IMR-90 (cell line): ENCODE measurements at regions not wholly inside any gene's neighbourhood (a gene's known extent, or its start where the extent isn't known, plus 50 kb on each side); places are given as distances from the start of the nearest gene placed in this dataset.

Experiments
- ATAC-seq: fragments of 200-7000 bp; cut with Tn5 transposase; 2 replicates; pipeline ENCODE4 v1.9.1; 2020; ENCODE audit warnings: low read depth, mild to moderate bottlenecking, moderate library complexity
- BruUV-seq: library from RNA; stranded (reverse); fragments of 400-500 nt; replicated peaks from 2 replicates; lab custom pipeline; 2021; lab: Mats Ljungman, UMichigan
- CTCF ChIA-PET: fragments of 300-600 bp; formaldehyde crosslinking; extraction: SDS; loops from one replicate; lab custom pipeline; 2021; ENCODE audit warnings: antibody characterized with exemption; lab: Yijun Ruan, JAX
- POLR2A ChIA-PET: fragments of 300-600 bp; sonication (Branson Sonifier 250); formaldehyde crosslinking; loops from one replicate; lab custom pipeline; 2022; ENCODE audit warnings: antibody characterized with exemption; ENCODE audit not compliant: unreplicated experiment; lab: Charles Lee
- DNase-seq: peaks from one replicate; pipeline ENCODE4 v3.0.0; 2013
- H2AFZ ChIP-seq: replicated peaks from 2 replicates; pipeline ENCODE3; 2013; ENCODE audit warnings: low read length, mild to moderate bottlenecking; ENCODE audit not compliant: poor library complexity
- H2AK5ac ChIP-seq: 2 replicates; pipeline ENCODE4 v1.6.1; 2013; ENCODE audit warnings: low read depth, low read length, inconsistent platforms
- H2AK9ac ChIP-seq: replicated peaks from 2 replicates; pipeline ENCODE3; 2013; ENCODE audit warnings: mild to moderate bottlenecking, low read depth, low read length, moderate library complexity; ENCODE audit not compliant: poor library complexity
- H2BK120ac ChIP-seq: 2 replicates; pipeline ENCODE4 v1.6.1; 2013; ENCODE audit warnings: low read depth, low read length, inconsistent platforms
- H2BK15ac ChIP-seq: 3 replicates; pipeline ENCODE4 v1.6.1; 2013; ENCODE audit warnings: low read depth, low read length, inconsistent platforms
- H2BK20ac ChIP-seq: 2 replicates; pipeline ENCODE4 v1.6.1; 2013; ENCODE audit warnings: low read depth, mild to moderate bottlenecking, inconsistent platforms, low read length, moderate library complexity
- H2BK5ac ChIP-seq: 2 replicates; pipeline ENCODE4 v1.6.1; 2013; ENCODE audit warnings: mild to moderate bottlenecking, low read depth, low read length, inconsistent platforms; ENCODE audit not compliant: poor library complexity, severe bottlenecking
- H3K14ac ChIP-seq: replicated peaks from 2 replicates; pipeline ENCODE4 v1.6.1; 2013; ENCODE audit warnings: low read depth, low read length, inconsistent platforms
- H3K18ac ChIP-seq: 2 replicates; pipeline ENCODE4 v1.6.1; 2013; ENCODE audit warnings: low read depth, low read length, control low read depth
- H3K23ac ChIP-seq: 2 replicates; pipeline ENCODE4 v1.6.1; 2013; ENCODE audit warnings: low read depth, low read length, inconsistent platforms
- H3K27ac ChIP-seq: 2 replicates; pipeline ENCODE4 v1.5.1; 2013; ENCODE audit warnings: mild to moderate bottlenecking, control low read depth, low read length; ENCODE audit not compliant: insufficient read depth
- H3K27me3 ChIP-seq: 2 replicates; pipeline ENCODE4 v1.6.1; 2013; ENCODE audit warnings: low read length; ENCODE audit not compliant: control insufficient read depth, insufficient read depth
- H3K36me3 ChIP-seq: 2 replicates; pipeline ENCODE4 v1.6.1; 2013; ENCODE audit warnings: low read length, mixed read lengths; ENCODE audit not compliant: control insufficient read depth, insufficient read depth
- H3K4ac ChIP-seq: 2 replicates; pipeline ENCODE4 v1.6.1; 2013; ENCODE audit warnings: low read depth, low read length, inconsistent platforms
- H3K4me1 ChIP-seq: 2 replicates; pipeline ENCODE4 v1.6.1; 2013; ENCODE audit warnings: low read length, mixed read lengths; ENCODE audit not compliant: control insufficient read depth, insufficient read depth
- H3K4me2 ChIP-seq: 2 replicates; pipeline ENCODE4 v1.6.1; 2013; ENCODE audit warnings: low read depth, mild to moderate bottlenecking, control low read depth, low read length, moderate library complexity
- H3K4me3 ChIP-seq: 2 replicates; pipeline ENCODE4 v1.5.1; 2013; ENCODE audit warnings: low read depth, mild to moderate bottlenecking, control low read depth, low read length, moderate library complexity; ENCODE audit not compliant: insufficient read depth
- H3K56ac ChIP-seq: 2 replicates; pipeline ENCODE4 v1.6.1; 2013; ENCODE audit warnings: low read length, inconsistent platforms; ENCODE audit not compliant: insufficient read depth; ENCODE audit errors: extremely low read depth
- H3K79me1 ChIP-seq, 2 experiments: 2 replicates each; pipeline ENCODE4 v1.6.1; 2013; ENCODE audit warnings: low read length in 2 of 2, inconsistent platforms in 1 of 2, low read depth in 1 of 2
- H3K9ac ChIP-seq: 2 replicates; pipeline ENCODE4 v1.6.1; 2013; ENCODE audit warnings: low read depth, low read length, control low read depth
- H3K9me1 ChIP-seq: 2 replicates; pipeline ENCODE4 v1.6.1; 2013; ENCODE audit warnings: low read length, inconsistent platforms; ENCODE audit not compliant: insufficient read depth
- H3K9me3 ChIP-seq: 2 replicates; pipeline ENCODE4 v1.6.1; 2013; ENCODE audit warnings: low read length; ENCODE audit not compliant: control insufficient read depth, insufficient read depth
- H4K20me1 ChIP-seq: 2 replicates; pipeline ENCODE4 v1.6.1; 2013; ENCODE audit warnings: low read length, inconsistent platforms; ENCODE audit not compliant: insufficient read depth
- H4K5ac ChIP-seq: 2 replicates; pipeline ENCODE4 v1.6.1; 2013; ENCODE audit warnings: mild to moderate bottlenecking, low read depth, low read length, control low read depth
- H4K8ac ChIP-seq, 2 experiments: 2 replicates each; pipeline ENCODE4 v1.6.1; 2013; ENCODE audit warnings: low read depth in 2 of 2, low read length in 2 of 2, control low read depth in 1 of 2, inconsistent platforms in 1 of 2
- H4K91ac ChIP-seq: 2 replicates; pipeline ENCODE4 v1.6.1; 2013; ENCODE audit warnings: low read depth, low read length, inconsistent platforms; ENCODE audit not compliant: insufficient read depth
- BHLHE40 ChIP-seq: fragments of 150-350 bp; IDR thresholded peaks from 2 replicates; pipeline ENCODE4 v1.6.1; 2016; ENCODE audit warnings: mild to moderate bottlenecking, low read depth, low read length
- CEBPB ChIP-seq: IDR thresholded peaks from 2 replicates; pipeline ENCODE4 v1.6.1; 2012; ENCODE audit warnings: low read depth, low read length, improper control_type of control experiment
- CHD1 ChIP-seq: IDR thresholded peaks from 2 replicates; pipeline ENCODE4 v1.6.1; 2012; ENCODE audit warnings: low read depth, low read length, improper control_type of control experiment
- CTCF ChIP-seq: conservative IDR thresholded peaks from 2 replicates; pipeline ENCODE4 v1.5.1; 2012; ENCODE audit warnings: mild to moderate bottlenecking, low read depth, low read length, improper control_type of control experiment
- FOS ChIP-seq: fragments of 150-350 bp; IDR thresholded peaks from 2 replicates; pipeline ENCODE4 v1.6.1; 2016; ENCODE audit warnings: low read depth, low read length
- MAFK ChIP-seq: IDR thresholded peaks from 2 replicates; pipeline ENCODE4 v1.6.1; 2012; ENCODE audit warnings: low read depth, low read length, improper control_type of control experiment
- MAZ ChIP-seq: IDR thresholded peaks from 2 replicates; pipeline ENCODE4 v1.6.1; 2012; ENCODE audit warnings: low read depth, mild to moderate bottlenecking, low read length, improper control_type of control experiment, moderate library complexity, borderline replicate concordance
- MXI1 ChIP-seq: IDR thresholded peaks from 2 replicates; pipeline ENCODE4 v1.6.1; 2012; ENCODE audit warnings: low read depth, mild to moderate bottlenecking, low read length, moderate library complexity, borderline replicate concordance
- POLR2A ChIP-seq: IDR thresholded peaks from 2 replicates; pipeline ENCODE4 v1.6.1; 2012; ENCODE audit warnings: mild to moderate bottlenecking, low read depth, low read length
- RFX5 ChIP-seq: IDR thresholded peaks from 2 replicates; pipeline ENCODE4 v1.8.0; 2012; ENCODE audit warnings: low read depth, mild to moderate bottlenecking, low read length, moderate library complexity
- SMC3 ChIP-seq: fragments of 150-350 bp; IDR thresholded peaks from 2 replicates; pipeline ENCODE4 v1.6.1; 2016; ENCODE audit warnings: low read depth, mild to moderate bottlenecking, antibody characterized with exemption, low read length, moderate library complexity
- WGBS, 2 experiments: methylation state at CpG; one replicate each; pipeline versions ENCODE4 v1.1.5 to v1.1.7; 2013; ENCODE audit warnings: missing lambda C conversion rate in 2 of 2; ENCODE audit not compliant: insufficient read length in 1 of 2; ENCODE audit errors: extremely low coverage in 2 of 2; 5-methylcytosine and 5-hydroxymethylcytosine counted together
- dilution Hi-C: fragments of 300-500 bp; cut with HindIII; formaldehyde crosslinking; loops from one replicate; pipeline ENCODE4 v1.14.3; 2018; ENCODE audit warnings: low sequenced_read_pairs; ENCODE audit not compliant: unreplicated experiment
- in situ Hi-C: fragments of 300-500 bp; cut with MboI; formaldehyde crosslinking; loops from 3 replicates; pipeline ENCODE4 v1.14.3; 2019; ENCODE audit warnings: low sequenced_read_pairs, inconsistent platforms, mixed read lengths
- intact Hi-C: fragments of 100-400 bp; cut with micrococcal nuclease; formaldehyde crosslinking; loops from 2 replicates; pipeline ENCODE4 v1.10.0; 2022

GRCh38 chr21:14875704-14876523 is 188.9 kb downstream of the NRIP1 start (continued):
- TF ChIP-seq FOS: no peak
- TF ChIP-seq CEBPB: no peak
- TF ChIP-seq POLR2A: no peak

- Histone ChIP-seq H4K5ac (no peak overlapping the region), H2BK120ac (no peak overlapping the region), H2AK5ac (no peak overlapping the region), H3K56ac (no peak overlapping the region), H3K14ac (no peak overlapping the region), H3K79me1 (peaks cover 2 to 3% of the 10 kb centered on the region in 2 experiments; a peak in 1 of 4 replicates), H4K20me1 (no peaks in the 10 kb centered on the region), H3K9me1 (peaks cover 2% of the 10 kb centered on the region; the same call in 1 of the 2 replicates), H3K9me3 (no peaks in the 10 kb centered on the region), H4K8ac (no peak overlapping the region), H3K27ac (no peak overlapping the region), H2BK5ac (no peak overlapping the region), H3K4me2 (no peak overlapping the region), H3K9ac (no peak overlapping the region), H2AFZ (no peak overlapping the region), H3K4me3 (no peak overlapping the region), H3K4me1 (peaks cover 9% of the 10 kb centered on the region), H3K18ac (no peak overlapping the region), H3K4ac (no peak overlapping the region), H2BK15ac (no peak overlapping the region), H3K23ac (no peak overlapping the region), H3K27me3 (no peaks in the 10 kb centered on the region), H4K91ac (no peak overlapping the region), H3K36me3 (no peaks in the 10 kb centered on the region), H2AK9ac (no peak overlapping the region), H2BK20ac (no peak overlapping the region)
- TF ChIP-seq CHD1 (no peak), MXI1 (no peak), SMC3 (no peak), BHLHE40 (no peak), RFX5 (no peak), CTCF (no peak), MAFK (no peak), MAZ (no peak), FOS (no peak)
- POLR2A ChIA-PET: no interaction called here
- BruUV-seq: no TSS peak
- intact Hi-C loops (no loop called here), dilution Hi-C loops (no loop called here), in situ Hi-C loops (loop anchor here (10.0 kb wide), 1 partner anchor 190 kb away; the partner anchor contains the start of gene NRIP1)
- DNase-seq: no peak
- WGBS, 2 experiments: no CpG with 5 or more reads among the region's 1 CpG
- CTCF ChIA-PET: no interaction called here
- ATAC-seq: no peak
Observed at GRCh38 chr21:14875186-14875585, 189.6 kb downstream of the NRIP1 start.
